IMR-90 (cell line): ENCODE measurements at regions not wholly inside any gene's neighbourhood (a gene's known extent, or its start where the extent isn't known, plus 50 kb on each side); places are given as distances from the start of the nearest gene placed in this dataset.

Source experiments
- POLR2A ChIP-seq: IDR thresholded peaks from 2 replicates; pipeline ENCODE4 v1.6.1; 2012; ENCODE audit warnings: mild to moderate bottlenecking, low read depth, low read length
- TF ChIP-seq, protein P1 (sequence below): conservative IDR thresholded peaks from 2 replicates; pipeline ENCODE4 v1.5.1; 2012; ENCODE audit warnings: mild to moderate bottlenecking, low read depth, low read length, improper control_type of control experiment

DNA sequence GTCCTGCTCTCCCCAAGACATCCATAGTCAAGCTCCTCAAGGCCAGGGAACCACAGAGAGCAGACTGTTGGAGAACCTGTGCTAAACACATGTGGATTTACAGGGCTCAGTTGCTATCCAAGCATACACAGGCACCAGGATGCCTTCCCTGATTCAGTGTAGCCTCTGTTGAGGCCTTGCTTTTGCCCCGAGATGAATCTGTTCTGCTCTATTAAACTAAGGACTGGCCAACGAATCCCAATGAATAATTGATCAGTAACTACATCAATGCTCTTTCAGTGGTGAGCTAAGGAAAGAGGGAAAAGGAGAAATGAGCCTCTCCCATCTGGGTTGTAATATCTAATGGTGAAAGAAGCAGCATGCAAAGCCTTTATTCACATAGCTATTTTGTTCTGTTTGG is 58.7 kb upstream of the SPTBN1 start:
- TF ChIP-seq, protein P1, sequence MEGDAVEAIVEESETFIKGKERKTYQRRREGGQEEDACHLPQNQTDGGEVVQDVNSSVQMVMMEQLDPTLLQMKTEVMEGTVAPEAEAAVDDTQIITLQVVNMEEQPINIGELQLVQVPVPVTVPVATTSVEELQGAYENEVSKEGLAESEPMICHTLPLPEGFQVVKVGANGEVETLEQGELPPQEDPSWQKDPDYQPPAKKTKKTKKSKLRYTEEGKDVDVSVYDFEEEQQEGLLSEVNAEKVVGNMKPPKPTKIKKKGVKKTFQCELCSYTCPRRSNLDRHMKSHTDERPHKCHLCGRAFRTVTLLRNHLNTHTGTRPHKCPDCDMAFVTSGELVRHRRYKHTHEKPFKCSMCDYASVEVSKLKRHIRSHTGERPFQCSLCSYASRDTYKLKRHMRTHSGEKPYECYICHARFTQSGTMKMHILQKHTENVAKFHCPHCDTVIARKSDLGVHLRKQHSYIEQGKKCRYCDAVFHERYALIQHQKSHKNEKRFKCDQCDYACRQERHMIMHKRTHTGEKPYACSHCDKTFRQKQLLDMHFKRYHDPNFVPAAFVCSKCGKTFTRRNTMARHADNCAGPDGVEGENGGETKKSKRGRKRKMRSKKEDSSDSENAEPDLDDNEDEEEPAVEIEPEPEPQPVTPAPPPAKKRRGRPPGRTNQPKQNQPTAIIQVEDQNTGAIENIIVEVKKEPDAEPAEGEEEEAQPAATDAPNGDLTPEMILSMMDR, result no peak
- no peak for TF ChIP-seq POLR2A
